GM18520 (cell line): ENCODE measurements at regions not wholly inside any gene's neighbourhood (a gene's known extent, or its start where the extent isn't known, plus 50 kb on each side); places are given as distances from the start of the nearest gene placed in this dataset.

Experiments used
- ATAC-seq: cut with Tn5 transposase; IDR thresholded peaks from one replicate; pipeline ENCODE4 v1.9.1; 2021; ENCODE audit not compliant: unreplicated experiment

GRCh38 chr2:129252781-129253460 lies 726.5 kb upstream of the RAB6C start:
- ATAC-seq = no peak

GRCh38 chr2:129253461-129253812 lies 726.0 kb upstream of the RAB6C start:
- no peak for ATAC-seq

- ATAC-seq = no peak
Observed at GRCh38 chr2:129254718-129255117, 724.7 kb upstream of the RAB6C start.

- ATAC-seq = no peak
Observed at GRCh38 chr2:129255610-129256313, 723.7 kb upstream of the RAB6C start.

- no peak for ATAC-seq
Observed at GRCh38 chr2:129256642-129257041, 722.8 kb upstream of the RAB6C start.

GRCh38 chr2:129262934-129263333 lies 716.5 kb upstream of the RAB6C start:
- no peak for ATAC-seq

GRCh38 chr2:129263939-129264338 lies 715.5 kb upstream of the RAB6C start:
- no peak for ATAC-seq

- no peak for ATAC-seq
Observed at GRCh38 chr2:129267559-129267958, 711.9 kb upstream of the RAB6C start.

GRCh38 chr2:129273266-129274037 lies 706.0 kb upstream of the RAB6C start:
- no peak for ATAC-seq

- ATAC-seq = no peak
Observed at GRCh38 chr2:129274038-129274415, 705.4 kb upstream of the RAB6C start.

GRCh38 chr2:129274918-129275317 lies 704.5 kb upstream of the RAB6C start:
- ATAC-seq = no peak

GRCh38 chr2:129275706-129276105 lies 703.8 kb upstream of the RAB6C start:
- ATAC-seq = no peak

- ATAC-seq = no peak
Observed at GRCh38 chr2:129276978-129277584, 702.4 kb upstream of the RAB6C start.

- no peak for ATAC-seq
Observed at GRCh38 chr2:129277585-129277981, 701.9 kb upstream of the RAB6C start.

- no peak for ATAC-seq
Observed at GRCh38 chr2:129281791-129282530, 697.5 kb upstream of the RAB6C start.

- ATAC-seq = no peak
Observed at GRCh38 chr2:129285012-129285411, 694.5 kb upstream of the RAB6C start.

- no peak for ATAC-seq
Observed at GRCh38 chr2:129293326-129293725, 686.1 kb upstream of the RAB6C start.

- no peak for ATAC-seq
Observed at GRCh38 chr2:129296396-129296795, 683.1 kb upstream of the RAB6C start.

- no peak for ATAC-seq
Observed at GRCh38 chr2:129296806-129297205, 682.7 kb upstream of the RAB6C start.

- ATAC-seq = no peak
Observed at GRCh38 chr2:129297430-129297829, 682.0 kb upstream of the RAB6C start.

GRCh38 chr2:129299338-129299737 lies 680.1 kb upstream of the RAB6C start:
- no peak for ATAC-seq
